Gastroesophageal sphincter (tissue), 4 donors: ENCODE measurements at regions not wholly inside any gene's neighbourhood (a gene's known extent, or its start where the extent isn't known, plus 50 kb on each side); places are given as distances from the start of the nearest gene placed in this dataset.

Experiments used
- ATAC-seq: fragments of 150-250 bp; one replicate; pipeline ENCODE4 v1.9.1; 2016; ENCODE audit warnings: mild to moderate bottlenecking, moderate library complexity
- H3K27ac ChIP-seq, 4 donors: fragments of 200-600 bp; sonication (generic) in 3 of 4; 1 replicate in 3 of 4; 2 replicates in 1 of 4; pipeline ENCODE4 v1.5.1; 2016 to 2019
- H3K27me3 ChIP-seq: fragments of 200-600 bp; sonication (generic); one replicate; pipeline ENCODE4 v1.5.1; 2019
- H3K36me3 ChIP-seq, 2 donors: fragments of 200-600 bp; sonication (generic); one replicate each; pipeline ENCODE4 v1.5.1; 2019; ENCODE audit warnings: control low read depth in 1 of 2
- H3K4me1 ChIP-seq, 3 donors: fragments of 200-600 bp; sonication (generic); 1 replicate in 2 of 3; 2 replicates in 1 of 3; pipeline ENCODE4 v1.5.1; 2016 to 2019; ENCODE audit warnings: control low read depth in 2 of 3
- H3K4me3 ChIP-seq, 2 donors: fragments of 200-600 bp; sonication (generic); one replicate each; pipeline ENCODE4 v1.5.1; 2019; ENCODE audit warnings: mild to moderate bottlenecking in 1 of 2, moderate library complexity in 1 of 2
- H3K9me3 ChIP-seq, 3 donors: fragments of 200-600 bp; sonication (generic); one replicate each; pipeline ENCODE4 v1.5.1; 2017 to 2019; ENCODE audit warnings: control low read depth in 2 of 3
- EP300 ChIP-seq: sonication (generic); formaldehyde crosslinking; IDR thresholded peaks from one replicate; pipeline ENCODE4 v1.6.1; 2017; ENCODE audit warnings: antibody characterized with exemption, mild to moderate bottlenecking
- POLR2A ChIP-seq, 2 donors: fragments of 450-650 bp; IDR thresholded peaks; one replicate each; pipeline ENCODE4 v1.6.1; 2017; ENCODE audit warnings: antibody characterized with exemption in 2 of 2, mild to moderate bottlenecking in 2 of 2, moderate library complexity in 1 of 2
- POLR2AphosphoS5 ChIP-seq: sonication (generic); formaldehyde crosslinking; IDR thresholded peaks from one replicate; pipeline ENCODE4 v1.6.1; 2017; ENCODE audit warnings: antibody characterized with exemption
- WGBS, 2 donors: methylation state at CpG; one replicate each; pipeline ENCODE4 v1.1.5; 2018; ENCODE audit warnings: low coverage in 1 of 2; 5-methylcytosine and 5-hydroxymethylcytosine counted together
- TF ChIP-seq, protein P1 (sequence below), 4 experiments: fragments of 200-600 bp in 2 of 4; fragments of 450-650 bp in 2 of 4; sonication (generic) in 1 of 4; IDR thresholded peaks; one replicate each; pipeline ENCODE4 v1.5.1; 2017 to 2019; ENCODE audit warnings: antibody characterized with exemption in 4 of 4, mild to moderate bottlenecking in 2 of 4, moderate library complexity in 2 of 4

GRCh38 chr2:20521682-20522189 lies 74.9 kb downstream of the RHOB start:
- no peaks in the 10 kb centered on the region for H3K9me3 ChIP-seq
- WGBS, 2 donors = 65 to 69% methylated on average over 4 to 7 of the region's 11 CpGs

DNA sequence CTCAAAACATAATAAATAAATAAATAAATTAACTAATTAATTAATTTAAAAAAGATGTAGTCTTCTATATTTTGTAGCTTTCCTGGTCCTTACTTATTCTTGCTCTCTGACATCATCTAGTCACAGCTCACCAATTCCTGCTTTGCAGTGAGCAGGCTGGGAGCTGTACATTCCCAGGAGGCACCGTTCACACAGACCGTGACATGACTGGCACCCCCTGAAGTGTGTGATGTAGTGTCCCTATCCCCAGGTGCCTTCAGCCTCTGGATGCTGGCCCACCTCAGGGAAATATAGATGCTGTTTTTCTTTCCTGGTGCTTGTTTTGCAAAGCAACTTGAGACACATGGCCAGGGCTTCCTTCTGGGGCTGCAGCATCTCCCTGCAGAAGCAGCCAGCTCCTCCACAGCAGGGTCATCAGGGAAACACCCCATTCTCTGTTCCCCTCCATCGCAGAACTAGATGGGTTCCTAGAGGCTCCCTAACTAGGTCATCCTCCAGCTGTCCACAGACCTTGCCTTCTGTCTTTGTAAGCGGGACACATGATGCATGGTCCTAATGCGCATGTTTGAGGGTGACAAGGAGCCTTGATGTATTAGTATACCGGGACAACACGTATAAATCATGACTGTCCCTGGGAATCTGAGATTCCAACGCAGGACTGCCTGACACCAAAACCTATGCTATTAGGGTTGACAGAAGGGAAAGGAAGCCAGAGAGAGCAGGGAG lies 76.4 kb downstream of the RHOB start:
- Histone ChIP-seq H3K9me3 (no peaks in the 10 kb centered on the region), H3K4me1 (peaks cover 0 to 32% (median 12%) of the 10 kb centered on the region in 3 donors), H3K27me3 (no peaks in the 10 kb centered on the region), H3K4me3 (no peak overlapping the region), H3K36me3 (no peaks in the 10 kb centered on the region), H3K27ac (no peak overlapping the region)
- TF ChIP-seq POLR2A (IDR thresholded peaks at IDR 0.05) = no peak
- TF ChIP-seq, protein P1, sequence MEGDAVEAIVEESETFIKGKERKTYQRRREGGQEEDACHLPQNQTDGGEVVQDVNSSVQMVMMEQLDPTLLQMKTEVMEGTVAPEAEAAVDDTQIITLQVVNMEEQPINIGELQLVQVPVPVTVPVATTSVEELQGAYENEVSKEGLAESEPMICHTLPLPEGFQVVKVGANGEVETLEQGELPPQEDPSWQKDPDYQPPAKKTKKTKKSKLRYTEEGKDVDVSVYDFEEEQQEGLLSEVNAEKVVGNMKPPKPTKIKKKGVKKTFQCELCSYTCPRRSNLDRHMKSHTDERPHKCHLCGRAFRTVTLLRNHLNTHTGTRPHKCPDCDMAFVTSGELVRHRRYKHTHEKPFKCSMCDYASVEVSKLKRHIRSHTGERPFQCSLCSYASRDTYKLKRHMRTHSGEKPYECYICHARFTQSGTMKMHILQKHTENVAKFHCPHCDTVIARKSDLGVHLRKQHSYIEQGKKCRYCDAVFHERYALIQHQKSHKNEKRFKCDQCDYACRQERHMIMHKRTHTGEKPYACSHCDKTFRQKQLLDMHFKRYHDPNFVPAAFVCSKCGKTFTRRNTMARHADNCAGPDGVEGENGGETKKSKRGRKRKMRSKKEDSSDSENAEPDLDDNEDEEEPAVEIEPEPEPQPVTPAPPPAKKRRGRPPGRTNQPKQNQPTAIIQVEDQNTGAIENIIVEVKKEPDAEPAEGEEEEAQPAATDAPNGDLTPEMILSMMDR (IDR thresholded peaks at IDR 0.05) = no peak
- no peak for TF ChIP-seq EP300
- no peak for TF ChIP-seq POLR2AphosphoS5
- ATAC-seq = no peak
- 91 to 100% methylated on average over 2 to 4 of the region's 8 CpGs for WGBS, 2 donors

More at GRCh38 chr2:20521682-20522189, 74.9 kb downstream of the RHOB start:
- Histone ChIP-seq H3K4me3 (no peak overlapping the region), H3K27ac (no peak overlapping the region), H3K36me3 (no peaks in the 10 kb centered on the region), H3K27me3 (no peaks in the 10 kb centered on the region), H3K4me1 (peaks cover 0 to 32% (median 9%) of the 10 kb centered on the region in 3 donors)
- no peak for ATAC-seq
- TF ChIP-seq EP300 = no peak
- TF ChIP-seq, protein P1 (IDR thresholded peaks at IDR 0.05) = no peak
- no peak for TF ChIP-seq POLR2AphosphoS5
- no peak for TF ChIP-seq POLR2A (IDR thresholded peaks at IDR 0.05)

- TF ChIP-seq EP300 (no peak), POLR2AphosphoS5 (no peak), POLR2A (IDR thresholded peaks at IDR 0.05) (no peak)
- TF ChIP-seq, protein P1 (IDR thresholded peaks at IDR 0.05) = no peak
- peaks cover 0 to 32% (median 12%) of the 10 kb centered on the region in 3 donors for H3K4me1 ChIP-seq
- H3K27ac ChIP-seq = no peak overlapping the region
- H3K9me3 ChIP-seq = no peaks in the 10 kb centered on the region
- no peak for ATAC-seq
- H3K27me3 ChIP-seq = no peaks in the 10 kb centered on the region
- H3K36me3 ChIP-seq = no peaks in the 10 kb centered on the region
- H3K4me3 ChIP-seq = no peak overlapping the region
- WGBS, 2 donors = 90 to 100% methylated on average over 1 to 2 of the region's 5 CpGs
Measured at GRCh38 chr2:20523799-20524187, 76.9 kb downstream of the RHOB start.

GRCh38 chr2:20524412-20525040 lies 77.7 kb downstream of the RHOB start:
- H3K9me3 ChIP-seq = no peaks in the 10 kb centered on the region
- no peak overlapping the region for H3K4me3 ChIP-seq
- TF ChIP-seq POLR2A (IDR thresholded peaks at IDR 0.05) (no peak), POLR2AphosphoS5 (no peak), EP300 (no peak)
- TF ChIP-seq, protein P1 (IDR thresholded peaks at IDR 0.05) = no peak
- peak; percentile 44 for ATAC-seq
- H3K4me1 ChIP-seq = peaks cover 0 to 32% (median 12%) of the 10 kb centered on the region in 3 donors
- H3K36me3 ChIP-seq = no peaks in the 10 kb centered on the region
- no peaks in the 10 kb centered on the region for H3K27me3 ChIP-seq
- WGBS, 2 donors = 50 to 65% methylated on average over 9 to 11 of the region's 16 CpGs
- H3K27ac ChIP-seq = peak overlapping the region in 3 of 4 donors; percentile 52 to 58 (median 55)
